MM.1S (cell line): ENCODE measurements at regions not wholly inside any gene's neighbourhood (a gene's known extent, or its start where the extent isn't known, plus 50 kb on each side); places are given as distances from the start of the nearest gene placed in this dataset.

Experiments used
- CTCF ChIP-seq: fragments of 300-600 bp; sonication (generic); IDR thresholded peaks from 2 replicates; pipeline ENCODE4 v1.5.1; 2016; ENCODE audit warnings: antibody characterized with exemption, low read length, mixed read lengths
- EZH2 ChIP-seq: fragments of 300-600 bp; sonication (generic); optimal IDR thresholded peaks from 2 replicates; pipeline ENCODE3; 2017; ENCODE audit warnings: low read depth, mild to moderate bottlenecking, antibody characterized with exemption, low read length, mixed read lengths

GRCh38 chr19:33878910-33879810, 82.5 kb downstream of the KCTD15 start:
- TF ChIP-seq CTCF, result no peak
- TF ChIP-seq EZH2, result no peak
